Vagina (tissue), 2 donors: ENCODE measurements at regions not wholly inside any gene's neighbourhood (a gene's known extent, or its start where the extent isn't known, plus 50 kb on each side); places are given as distances from the start of the nearest gene placed in this dataset.

ENCODE experiments used
- DNase-seq, 2 donors: peaks; one replicate each; pipeline ENCODE4 v3.0.0-alpha.2; 2017; ENCODE audit errors: extremely low spot score in 2 of 2
- H3K27ac ChIP-seq: fragments of 200-600 bp; sonication (generic); one replicate; pipeline ENCODE4 v1.5.1; 2019
- H3K27me3 ChIP-seq: fragments of 200-600 bp; sonication (generic); one replicate; pipeline ENCODE4 v1.5.1; 2019
- H3K36me3 ChIP-seq, 2 donors: fragments of 200-600 bp; sonication (generic); one replicate each; pipeline ENCODE4 v1.5.1; 2017 to 2019
- H3K4me1 ChIP-seq: fragments of 200-600 bp; sonication (generic); one replicate; pipeline ENCODE4 v1.5.1; 2019
- H3K4me3 ChIP-seq, 2 donors: fragments of 200-600 bp; sonication (generic); 1 replicate in 1 of 2; 2 replicates in 1 of 2; pipeline ENCODE4 v1.5.1; 2016 to 2019
- H3K9me3 ChIP-seq: fragments of 200-600 bp; sonication (generic); one replicate; pipeline ENCODE4 v1.5.1; 2019
- CTCF ChIP-seq, 3 experiments: fragments of 450-650 bp in 2 of 3; fragments of 200-600 bp in 1 of 3; sonication (generic) in 1 of 3; IDR thresholded peaks; one replicate each; pipeline ENCODE4 v1.5.1; 2017 to 2019; ENCODE audit warnings: antibody characterized with exemption in 3 of 3, mild to moderate bottlenecking in 2 of 3, moderate library complexity in 2 of 3
- POLR2A ChIP-seq, 2 donors: fragments of 450-650 bp; IDR thresholded peaks; one replicate each; pipeline ENCODE4 v1.6.1; 2017; ENCODE audit warnings: antibody characterized with exemption in 2 of 2, mild to moderate bottlenecking in 2 of 2, moderate library complexity in 2 of 2
- POLR2AphosphoS5 ChIP-seq, 2 donors: sonication (generic); formaldehyde crosslinking; IDR thresholded peaks; one replicate each; pipeline ENCODE4 v1.9.0; 2017; ENCODE audit warnings: antibody characterized with exemption in 2 of 2, mild to moderate bottlenecking in 2 of 2, low read depth in 1 of 2; ENCODE audit not compliant: insufficient read depth in 1 of 2
- intact Hi-C: fragments of 100-400 bp; cut with DNase I; formaldehyde crosslinking; loops from one replicate; pipeline ENCODE4 v1.15.1; 2023

GRCh38 chr13:81916461-81916860, 1575.5 kb upstream of the SPRY2 start:
- Histone ChIP-seq H3K4me1 (no peaks in the 10 kb centered on the region), H3K36me3 (no peaks in the 10 kb centered on the region), H3K4me3 (no peak overlapping the region), H3K9me3 (no peaks in the 10 kb centered on the region), H3K27me3 (no peaks in the 10 kb centered on the region), H3K27ac (no peak overlapping the region)
- no peak for TF ChIP-seq POLR2A (IDR thresholded peaks at IDR 0.05)
- TF ChIP-seq CTCF (IDR thresholded peaks at IDR 0.05) = no peak
- TF ChIP-seq POLR2AphosphoS5 (IDR thresholded peaks at IDR 0.05; ENCODE audit: insufficient read depth in 1 of 2, low read depth in 1 of 2) = no peak
- intact Hi-C loops = no loop called here
- no peak for DNase-seq

- intact Hi-C loops = no loop called here
- TF ChIP-seq POLR2A (IDR thresholded peaks at IDR 0.05) (no peak), POLR2AphosphoS5 (IDR thresholded peaks at IDR 0.05; ENCODE audit: insufficient read depth in 1 of 2, low read depth in 1 of 2) (no peak), CTCF (IDR thresholded peaks at IDR 0.05) (no peak)
Observed at GRCh38 chr13:81907787-81908372, 1567.0 kb upstream of the SPRY2 start.

GRCh38 chr13:81888855-81889254, 1547.9 kb upstream of the SPRY2 start:
- intact Hi-C loops = no loop called here
- DNase-seq = no peak

More at GRCh38 chr13:81907787-81908372, 1567.0 kb upstream of the SPRY2 start:
- DNase-seq = no peak
- Histone ChIP-seq H3K27ac (no peak overlapping the region), H3K27me3 (no peaks in the 10 kb centered on the region), H3K9me3 (no peaks in the 10 kb centered on the region), H3K36me3 (no peaks in the 10 kb centered on the region), H3K4me3 (no peak overlapping the region), H3K4me1 (no peaks in the 10 kb centered on the region)

GRCh38 chr13:81874681-81875661, 1534.0 kb upstream of the SPRY2 start:
- H3K36me3 ChIP-seq = no peaks in the 10 kb centered on the region
- TF ChIP-seq POLR2A (IDR thresholded peaks at IDR 0.05) (no peak), CTCF (IDR thresholded peaks at IDR 0.05) (no peak), POLR2AphosphoS5 (IDR thresholded peaks at IDR 0.05; ENCODE audit: insufficient read depth in 1 of 2, low read depth in 1 of 2) (no peak)
- no peak overlapping the region for H3K27ac ChIP-seq
- intact Hi-C loops = no loop called here
- DNase-seq = no peak
- H3K4me3 ChIP-seq = no peak overlapping the region
- no peaks in the 10 kb centered on the region for H3K4me1 ChIP-seq
- no peaks in the 10 kb centered on the region for H3K9me3 ChIP-seq
- no peaks in the 10 kb centered on the region for H3K27me3 ChIP-seq

More at GRCh38 chr13:81888855-81889254, 1547.9 kb upstream of the SPRY2 start:
- Histone ChIP-seq H3K9me3 (no peaks in the 10 kb centered on the region), H3K4me1 (no peaks in the 10 kb centered on the region), H3K4me3 (no peak overlapping the region), H3K36me3 (no peaks in the 10 kb centered on the region), H3K27me3 (no peaks in the 10 kb centered on the region), H3K27ac (no peak overlapping the region)
- TF ChIP-seq POLR2A (IDR thresholded peaks at IDR 0.05) (no peak), CTCF (IDR thresholded peaks at IDR 0.05) (no peak)

GRCh38 chr13:81874253-81874652, 1533.3 kb upstream of the SPRY2 start:
- no peaks in the 10 kb centered on the region for H3K4me1 ChIP-seq
- no peaks in the 10 kb centered on the region for H3K27me3 ChIP-seq
- no peaks in the 10 kb centered on the region for H3K9me3 ChIP-seq
- H3K4me3 ChIP-seq = no peak overlapping the region
- intact Hi-C loops = no loop called here
- no peaks in the 10 kb centered on the region for H3K36me3 ChIP-seq
- DNase-seq = no peak
- no peak overlapping the region for H3K27ac ChIP-seq
- TF ChIP-seq CTCF (IDR thresholded peaks at IDR 0.05) (no peak), POLR2A (IDR thresholded peaks at IDR 0.05) (no peak), POLR2AphosphoS5 (IDR thresholded peaks at IDR 0.05; ENCODE audit: insufficient read depth in 1 of 2, low read depth in 1 of 2) (no peak)
